ENCODE measurements at regions not wholly inside any gene's neighbourhood (a gene's known extent, or its start where the extent isn't known, plus 50 kb on each side); places are given as distances from the start of the nearest gene placed in this dataset.
A peak's percentile ranks its signal among the peaks of the same experiment; 100 is the strongest.

DNA sequence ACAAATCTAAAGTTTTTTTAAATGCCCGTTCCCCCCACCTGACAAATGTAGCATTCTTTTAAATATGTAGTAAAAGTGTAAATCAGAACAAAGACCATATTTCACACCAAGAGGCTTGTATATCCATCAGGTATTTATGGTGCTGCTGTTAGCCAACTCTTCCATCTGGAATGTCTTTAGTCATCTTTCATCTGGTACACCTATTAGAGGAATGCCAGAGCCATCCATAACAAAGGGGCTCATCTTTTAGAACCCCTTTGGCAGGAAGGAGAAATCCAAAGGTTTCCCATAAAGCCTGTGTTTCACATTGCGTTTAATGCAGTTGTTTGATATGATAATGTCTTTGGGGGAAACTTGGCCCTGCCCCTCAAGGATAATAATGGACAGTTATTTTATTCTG lies 79.3 kb upstream of the C1orf87 start:
- no peak for DNase-seq

DNA sequence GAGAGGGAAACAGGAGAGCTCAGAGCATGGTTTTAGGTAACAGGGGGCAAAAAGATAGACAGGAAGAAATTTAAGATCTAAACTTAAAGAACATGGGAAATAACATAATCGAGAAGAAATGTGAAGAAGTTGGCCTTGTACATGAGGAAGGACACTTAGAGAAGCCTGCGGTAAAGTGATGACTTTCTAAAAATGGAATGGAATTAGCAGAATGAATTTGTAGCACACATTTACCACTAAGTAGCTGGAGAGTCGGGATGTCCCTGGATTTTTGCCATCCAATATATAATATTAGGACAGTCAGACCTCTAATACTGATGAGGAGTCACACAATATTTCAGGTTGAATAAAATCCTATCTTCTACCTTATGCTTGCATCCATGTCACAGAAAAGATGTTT lies 77.7 kb upstream of the C1orf87 start:
- DNase-seq = peak; percentile 31

DNA sequence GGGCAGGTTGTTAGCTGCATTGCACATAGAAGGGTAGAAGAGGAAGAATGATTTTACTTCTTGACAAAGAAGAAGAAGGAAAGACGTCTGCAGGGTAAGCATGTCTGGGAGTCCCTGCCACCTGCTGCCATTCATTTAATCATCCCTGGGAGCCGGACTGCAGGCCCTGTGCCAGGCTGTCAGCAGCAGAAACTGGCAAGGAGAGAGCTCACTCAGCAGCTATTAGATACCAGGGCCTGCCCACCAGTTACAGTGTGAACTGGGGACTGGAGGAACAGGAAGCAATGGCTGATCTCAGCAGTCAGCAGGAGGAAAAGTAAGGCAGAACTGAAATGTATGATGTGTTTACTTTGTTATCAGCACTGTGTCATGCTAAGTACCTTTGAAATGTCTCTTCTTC lies 75.7 kb upstream of the C1orf87 start:
- no peak for DNase-seq

DNA sequence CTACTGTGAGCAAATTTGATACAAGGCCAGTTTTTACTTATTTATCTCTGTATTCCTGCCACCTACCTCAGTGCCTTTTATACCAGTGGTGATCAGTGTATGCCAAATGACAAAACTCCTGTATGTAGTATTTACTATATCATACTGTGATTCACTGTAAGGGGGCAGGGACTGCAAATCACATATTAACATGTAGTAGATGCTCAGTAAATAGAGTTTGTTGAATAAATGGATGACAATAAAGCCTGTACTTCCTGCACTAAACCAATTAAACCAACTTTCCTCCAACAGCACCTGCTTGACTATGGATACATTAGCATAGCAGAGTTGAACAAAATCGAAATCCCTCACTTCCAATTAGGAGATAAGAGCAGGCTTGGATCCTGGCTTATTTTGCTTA lies 73.3 kb upstream of the C1orf87 start:
- no peak for DNase-seq

DNA sequence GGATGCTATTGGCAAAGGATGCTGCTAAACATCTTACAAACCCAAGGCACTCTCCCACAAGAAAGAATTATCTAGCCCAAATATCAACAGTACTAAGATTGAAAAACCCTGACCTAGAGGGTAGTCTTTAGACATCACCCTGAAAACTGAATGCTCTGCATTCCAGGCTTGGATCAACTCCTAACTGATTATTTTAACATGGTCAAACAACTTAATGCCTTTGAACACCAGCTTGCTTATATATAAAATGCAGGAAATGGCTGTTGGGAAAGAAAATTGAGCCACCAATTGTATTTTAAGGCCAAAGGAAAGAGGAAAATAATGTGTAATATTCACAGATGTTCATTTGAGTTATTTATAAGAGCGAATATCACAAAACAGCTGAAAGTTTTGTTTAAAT lies 72.2 kb upstream of the C1orf87 start:
- no peak for DNase-seq

DNA sequence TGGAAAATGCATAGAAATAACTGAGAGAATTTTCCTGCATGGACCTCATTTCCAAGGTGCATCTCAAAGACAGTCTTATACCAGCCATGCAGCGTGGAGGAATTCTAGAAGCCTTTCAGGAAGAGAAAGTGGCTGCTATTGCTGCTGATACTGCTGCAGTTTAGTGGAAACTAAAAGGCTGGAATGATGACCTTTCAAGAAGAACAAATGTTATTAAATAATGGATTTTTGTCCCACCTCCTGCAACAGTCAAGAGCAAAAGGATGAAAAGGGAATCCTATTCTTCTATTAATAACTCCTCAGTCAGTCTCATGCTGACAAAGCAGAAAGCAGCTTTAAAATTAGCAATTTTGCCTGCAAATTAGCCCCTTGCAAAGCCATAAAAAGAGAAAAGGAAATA lies 68.2 kb upstream of the C1orf87 start:
- DNase-seq = no peak

DNA sequence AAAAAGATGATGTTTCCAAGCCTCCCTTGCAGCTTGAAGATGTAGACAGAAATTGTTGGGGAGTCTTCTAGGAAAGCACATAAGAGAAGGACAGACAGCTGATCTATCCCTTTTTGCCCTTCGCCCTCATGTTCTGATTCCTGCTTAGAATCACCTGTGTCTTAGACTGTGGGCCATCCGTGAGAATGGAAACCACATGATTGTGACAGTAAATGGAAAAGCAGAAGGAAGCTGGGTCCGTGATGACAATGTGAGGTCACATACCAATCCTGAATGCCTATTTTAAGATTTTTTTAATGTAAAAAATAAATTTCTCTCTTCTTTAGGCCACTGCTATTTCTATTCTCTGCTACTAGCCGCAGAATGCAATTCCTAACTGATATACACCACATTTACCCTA lies 67.7 kb upstream of the C1orf87 start:
- no peak for DNase-seq

DNA sequence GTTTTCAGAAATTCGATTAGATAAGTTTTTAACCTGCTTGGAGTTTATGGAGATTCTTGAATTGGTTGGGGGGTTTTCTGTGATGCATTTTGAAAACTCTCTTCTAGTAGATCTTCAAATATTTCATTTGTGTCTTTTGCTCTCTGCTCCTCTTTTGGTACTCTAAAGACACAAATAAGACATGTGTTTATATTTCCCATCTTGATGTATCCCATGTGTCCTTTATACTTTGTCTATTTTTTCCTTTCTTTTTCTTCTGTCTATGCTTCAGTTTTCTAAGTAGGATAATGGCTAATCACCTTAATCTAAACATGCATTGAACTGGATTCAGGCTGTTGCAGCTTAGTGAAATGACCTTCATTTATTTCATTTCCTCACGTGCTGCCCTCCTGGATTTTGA lies 63.8 kb upstream of the C1orf87 start:
- no peak for DNase-seq

DNA sequence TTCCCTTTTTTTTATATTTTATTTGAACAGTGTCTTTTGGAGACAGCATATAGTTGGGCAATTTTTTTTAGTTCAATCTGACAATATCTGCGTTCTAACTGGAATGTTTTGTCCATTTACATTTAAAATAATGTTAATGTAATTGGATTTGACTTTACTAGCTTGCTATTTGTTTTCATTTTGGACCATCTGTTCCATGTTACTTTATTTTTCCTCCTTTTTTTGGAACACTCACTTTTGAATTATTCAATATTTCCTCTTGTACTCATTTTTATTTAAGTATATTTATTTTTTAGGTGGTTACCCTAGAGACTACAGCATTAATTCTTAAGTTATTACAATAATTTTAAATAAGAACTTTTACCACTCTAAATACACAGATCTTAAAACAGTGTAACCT lies 62.8 kb upstream of the C1orf87 start:
- no peak for DNase-seq

DNA sequence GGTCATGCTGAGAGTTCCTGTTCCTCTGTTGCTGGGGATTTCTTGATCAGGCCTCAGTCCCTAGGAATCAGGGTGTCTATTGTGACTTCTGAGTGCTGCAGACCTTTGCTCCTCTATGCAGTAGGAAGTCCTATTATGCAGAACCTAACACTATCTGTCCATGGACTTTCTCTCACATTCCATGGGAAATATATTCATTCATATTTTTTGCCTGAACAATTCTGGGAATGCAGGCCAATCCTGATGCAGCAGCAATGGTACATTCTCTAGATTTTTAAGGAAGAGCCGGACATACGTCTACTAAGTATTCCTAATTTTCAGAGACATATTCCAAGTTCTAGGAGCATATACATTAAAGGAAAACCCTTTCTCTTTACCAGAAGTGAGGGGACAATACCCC lies 61.1 kb upstream of the C1orf87 start:
- peak; percentile 77 for DNase-seq

DNA sequence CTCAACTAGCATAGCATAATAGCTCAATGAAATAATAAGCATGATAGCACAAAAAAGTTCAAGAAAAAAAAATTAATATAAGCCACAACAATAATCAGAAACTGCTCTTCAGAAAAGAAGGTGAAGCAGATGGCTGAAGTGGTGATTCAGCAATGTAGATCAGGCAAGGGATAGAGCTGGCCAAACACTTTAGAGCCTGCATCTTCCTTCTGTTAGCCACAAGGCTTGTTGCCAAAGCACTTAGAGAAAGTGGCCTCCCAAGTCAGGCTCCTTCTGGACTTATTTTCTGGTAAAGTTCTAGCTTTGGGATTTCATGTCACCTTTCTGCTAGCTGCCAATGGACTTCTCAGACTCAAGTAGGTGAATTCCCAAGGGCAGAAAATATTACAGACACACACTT lies 60.3 kb upstream of the C1orf87 start:
- peak; percentile 82 for DNase-seq

DNA sequence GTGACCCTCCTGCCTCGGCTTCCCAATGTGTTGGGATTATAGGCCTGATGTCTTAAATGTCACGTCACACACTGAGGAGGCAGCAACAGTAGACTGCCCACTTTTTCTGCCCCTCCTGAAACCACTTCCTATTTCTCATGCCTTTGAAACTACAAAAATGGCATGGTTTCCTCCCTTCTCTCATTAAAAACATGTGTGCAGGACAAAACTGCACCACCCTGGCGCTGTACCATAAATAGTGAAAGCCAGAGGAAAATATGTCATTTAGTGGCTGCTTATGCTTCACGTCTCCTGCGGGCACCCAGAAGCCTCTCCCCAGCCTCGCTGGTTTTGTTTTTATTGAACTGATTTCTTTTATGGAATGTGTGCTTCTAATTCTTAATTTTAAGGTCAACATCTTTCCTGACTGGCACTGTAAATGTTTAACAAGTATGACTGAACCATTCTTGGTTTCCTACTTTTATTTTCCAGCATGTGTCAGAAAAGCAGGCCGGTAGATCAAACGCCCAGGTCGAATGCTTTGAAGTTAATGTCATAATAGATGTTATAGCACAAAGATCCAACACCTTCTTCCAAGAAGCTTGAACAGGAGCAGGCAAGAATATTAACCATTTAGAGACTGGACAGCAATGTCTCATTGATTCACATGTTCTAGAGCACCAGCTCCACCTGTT lies 59.6 kb upstream of the C1orf87 start:
- peak; percentile 98 for DNase-seq

DNA sequence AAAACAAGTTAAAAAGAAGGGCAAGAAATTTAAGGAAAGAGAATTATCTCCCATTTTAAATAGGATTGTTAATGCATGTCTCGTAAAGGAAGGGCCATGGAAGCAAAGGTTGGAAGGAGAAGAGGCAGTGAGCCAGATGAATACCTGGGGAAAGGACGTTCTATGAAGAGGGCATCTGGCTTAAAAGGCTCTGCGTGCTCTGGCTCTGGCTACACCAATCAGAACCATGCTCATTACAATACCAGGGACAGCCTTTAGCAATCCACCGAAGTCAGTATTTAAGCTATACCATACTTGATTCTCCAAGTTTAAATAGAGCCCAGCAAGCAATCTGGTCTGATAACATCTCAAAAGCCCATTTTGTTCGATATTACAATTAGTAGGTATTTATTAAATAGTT lies 58.5 kb upstream of the C1orf87 start:
- DNase-seq = no peak

DNA sequence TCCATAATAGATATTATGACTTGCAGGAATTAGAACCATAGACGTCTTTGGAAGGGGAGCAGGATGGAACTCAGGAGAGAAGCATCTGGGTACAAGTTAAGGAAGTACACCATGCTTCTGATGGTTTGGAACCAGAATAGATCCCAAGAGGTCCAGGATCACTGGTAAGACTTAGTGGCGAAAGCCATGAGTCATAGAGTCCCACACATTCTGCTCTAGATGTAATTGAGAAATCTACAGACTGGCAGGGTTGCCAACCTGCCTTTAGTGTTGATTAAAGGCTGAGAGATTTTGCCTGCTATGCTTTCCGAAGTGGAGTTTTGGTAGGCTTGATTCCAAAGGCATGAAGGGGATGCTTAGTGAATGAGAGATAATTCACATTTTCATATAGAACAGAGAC lies 57.1 kb upstream of the C1orf87 start:
- DNase-seq = peak; percentile 50

DNA sequence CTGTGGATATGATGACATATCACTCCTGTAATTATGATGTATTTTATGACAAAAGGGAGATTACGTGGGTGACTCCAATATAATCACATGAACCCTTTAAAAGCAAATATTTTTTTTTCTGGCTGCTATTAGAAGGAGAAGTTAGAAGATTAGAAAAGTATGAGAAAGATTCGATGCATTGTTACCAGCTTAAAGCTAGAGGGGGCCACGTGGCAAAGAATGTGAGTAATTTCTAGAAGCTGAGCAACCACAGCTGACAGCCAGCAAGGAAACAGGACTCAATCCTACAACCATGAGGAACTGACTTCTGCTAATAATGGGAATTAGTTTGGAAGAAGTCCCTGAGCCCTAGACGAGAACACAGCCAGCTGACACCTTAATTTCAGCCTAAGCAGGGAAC lies 56.3 kb upstream of the C1orf87 start:
- DNase-seq = peak; percentile 82

DNA sequence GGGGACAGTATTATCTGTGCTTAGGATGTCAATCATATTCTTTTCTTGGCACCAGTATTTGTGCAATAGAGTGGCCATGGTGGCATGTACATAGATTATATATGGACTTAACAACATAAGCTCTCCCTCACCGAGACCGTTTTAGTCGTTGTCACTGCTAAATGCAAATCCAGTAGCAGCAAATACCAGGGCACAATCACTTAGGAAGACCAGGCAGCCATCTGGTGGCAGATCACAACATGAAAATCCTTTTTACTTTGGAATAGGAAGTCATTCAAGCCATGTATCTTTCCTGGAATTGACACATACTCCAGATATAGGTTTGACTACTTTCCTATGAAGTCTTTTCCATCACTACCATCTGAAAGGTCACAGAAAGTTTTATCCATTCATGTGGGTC lies 53.2 kb upstream of the C1orf87 start:
- peak; percentile 54 for DNase-seq
